ENCODE measurements at regions not wholly inside any gene's neighbourhood (a gene's known extent, or its start where the extent isn't known, plus 50 kb on each side); places are given as distances from the start of the nearest gene placed in this dataset.

DNA sequence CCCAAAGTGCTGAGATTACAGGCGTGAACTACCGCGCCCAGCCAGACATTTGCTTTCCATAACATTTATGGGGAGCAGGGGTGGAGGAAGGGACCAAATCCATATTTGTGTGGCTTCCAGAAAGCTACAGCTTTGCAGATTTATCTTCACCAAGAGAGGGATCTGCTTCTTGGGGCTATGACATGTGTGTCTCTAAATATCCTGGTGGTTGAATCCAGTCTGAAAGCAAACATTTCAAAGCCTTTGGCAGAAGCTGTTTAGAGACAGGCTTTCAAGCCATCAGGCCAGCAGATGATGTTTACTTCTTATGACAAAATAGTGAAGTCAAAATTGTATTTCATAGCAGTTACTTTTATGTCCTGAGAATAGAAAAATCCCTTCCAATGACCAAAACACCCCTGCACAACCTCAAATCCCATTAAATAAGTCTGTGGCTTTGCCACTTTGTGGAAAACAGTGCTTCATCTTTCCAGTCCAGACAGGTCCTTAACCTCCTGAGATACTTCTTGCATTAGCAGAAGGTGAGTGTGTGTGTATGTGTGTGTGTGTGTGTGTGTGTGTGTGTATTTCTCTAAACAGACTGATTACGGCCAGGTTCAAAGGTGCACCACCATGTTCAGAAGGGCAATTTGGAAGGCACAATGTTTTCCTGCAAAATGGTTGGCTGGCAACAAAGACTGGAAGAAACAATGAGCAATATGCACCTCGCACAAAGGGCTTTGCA, 191.4 kb upstream of the LRIG1 start:
- DNase-seq (ENCODE audit: low spot score), result no peak

DNA sequence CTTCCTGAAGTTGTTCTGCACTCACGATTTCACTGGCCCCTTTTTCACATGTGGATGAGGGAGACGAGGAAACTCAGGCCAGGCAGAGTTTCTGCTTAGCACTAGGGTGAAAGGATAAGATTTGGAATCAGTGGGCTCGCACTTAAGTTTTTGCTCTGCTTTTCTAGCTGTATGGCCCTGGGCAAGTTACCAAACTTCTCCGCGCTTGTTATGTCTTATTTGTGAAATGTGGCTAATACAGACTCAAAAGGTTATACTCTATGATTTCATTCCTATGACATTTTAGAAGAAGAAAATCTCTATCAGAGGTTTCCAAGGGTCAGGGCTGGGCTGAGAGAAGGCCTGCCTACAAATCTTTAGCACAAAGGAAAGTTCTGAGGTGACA, 191.9 kb upstream of the LRIG1 start:
- DNase-seq (ENCODE audit: low spot score), result no peak

DNA sequence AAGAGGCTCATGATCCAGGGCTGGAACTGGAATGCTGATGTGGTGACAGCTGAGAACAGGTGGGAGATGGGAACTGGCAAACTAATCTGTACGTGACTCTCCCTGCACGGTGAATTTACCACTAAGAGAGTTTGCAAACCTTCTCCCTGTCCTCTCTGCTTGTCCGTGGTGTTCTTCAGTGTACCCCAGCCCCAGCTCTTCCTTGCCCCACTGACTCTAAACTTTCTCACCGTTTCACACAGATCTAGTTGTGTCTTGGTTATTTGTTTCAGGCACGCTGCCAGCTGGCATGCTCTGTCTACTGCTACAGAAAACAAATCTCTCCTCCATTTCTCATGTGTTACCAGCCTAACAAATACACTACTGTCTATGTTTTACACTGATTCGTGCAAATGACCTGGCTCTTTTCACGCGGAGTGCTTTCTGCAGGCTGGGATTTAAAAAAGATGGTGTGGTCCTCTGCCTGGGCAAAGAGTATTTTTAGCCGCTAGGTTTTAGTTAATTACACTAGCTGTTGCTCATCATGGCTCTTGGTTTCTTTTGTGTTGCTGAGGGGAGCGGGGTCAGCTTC, 192.7 kb upstream of the LRIG1 start:
- DNase-seq (ENCODE audit: low spot score), result no peak

DNA sequence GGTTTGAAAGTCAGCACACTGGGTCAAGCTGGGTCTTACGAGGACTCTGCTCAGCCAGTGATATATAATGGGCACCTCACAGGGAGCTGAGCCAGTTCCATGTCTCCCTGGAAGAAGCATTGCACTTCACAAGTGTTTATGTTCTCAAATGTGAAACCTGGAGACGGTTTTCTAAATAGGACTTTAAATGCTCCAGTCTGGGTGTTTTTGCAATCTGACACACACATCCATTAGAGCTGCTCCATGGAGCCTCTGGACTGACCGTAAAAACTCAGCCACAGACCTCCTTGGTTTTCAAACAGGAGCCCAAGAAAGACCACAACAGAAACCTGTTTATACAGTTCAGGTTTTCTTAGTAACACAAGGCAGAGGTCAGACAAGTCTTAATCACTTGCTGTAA, 201.3 kb upstream of the LRIG1 start:
- DNase-seq (ENCODE audit: low spot score), result no peak

DNA sequence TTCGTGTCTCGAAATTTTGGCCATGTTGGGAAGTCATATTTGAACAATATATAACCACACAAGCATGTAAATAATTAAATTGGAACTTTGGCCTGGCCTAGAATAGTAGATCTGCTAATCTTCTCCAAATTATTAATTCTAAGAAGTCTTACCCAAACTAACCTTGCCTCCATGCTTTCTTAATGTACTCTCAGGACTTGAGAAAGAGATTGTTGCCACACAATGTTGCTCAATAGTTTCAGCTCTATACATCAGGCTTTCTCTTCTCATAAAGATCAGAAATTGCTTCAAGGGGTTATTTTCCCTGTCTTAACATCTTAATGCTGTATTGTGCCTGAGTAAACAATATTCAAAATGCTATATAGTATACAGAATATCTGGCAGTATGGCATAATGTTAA, 202.7 kb upstream of the LRIG1 start:
- DNase-seq (ENCODE audit: low spot score), result no peak

DNA sequence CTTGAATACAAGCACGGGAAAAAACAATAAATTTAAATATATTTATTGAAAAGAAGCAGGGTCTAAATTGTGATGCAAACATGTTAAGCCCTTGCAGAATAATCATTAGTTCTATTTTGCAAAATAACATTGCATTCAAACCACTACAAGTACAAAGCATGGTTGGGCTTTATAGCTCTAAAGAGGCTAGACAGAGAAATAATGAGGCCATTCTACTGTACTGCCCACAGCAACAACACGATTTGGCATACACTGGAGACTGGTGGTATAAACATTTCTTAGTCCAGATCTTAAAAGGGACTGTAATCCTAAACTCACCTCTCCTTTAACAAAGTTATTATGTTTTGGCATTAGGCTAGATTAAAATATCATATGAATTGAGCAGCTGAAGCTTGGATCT, 204.3 kb upstream of the LRIG1 start:
- DNase-seq (ENCODE audit: low spot score), result no peak

DNA sequence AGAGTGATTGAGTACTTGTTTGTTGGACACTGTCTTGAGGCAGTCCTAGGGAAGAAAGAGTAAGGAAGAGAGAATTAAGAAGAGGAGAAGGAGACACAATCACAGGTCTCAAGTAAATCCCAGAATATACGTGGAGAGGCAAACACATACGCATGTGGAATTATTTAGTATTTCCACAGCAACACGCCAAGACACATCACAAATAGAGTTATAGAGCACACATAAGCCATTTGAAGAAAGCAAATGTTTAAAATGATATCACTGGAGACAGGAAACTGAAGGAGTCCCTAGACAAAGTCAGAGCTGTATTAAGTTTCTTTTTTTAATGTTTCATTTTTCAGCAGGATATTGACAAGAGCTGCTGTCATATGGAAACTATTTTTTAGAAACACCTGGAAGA, 206.1 kb upstream of the LRIG1 start:
- no peak for DNase-seq (ENCODE audit: low spot score)

DNA sequence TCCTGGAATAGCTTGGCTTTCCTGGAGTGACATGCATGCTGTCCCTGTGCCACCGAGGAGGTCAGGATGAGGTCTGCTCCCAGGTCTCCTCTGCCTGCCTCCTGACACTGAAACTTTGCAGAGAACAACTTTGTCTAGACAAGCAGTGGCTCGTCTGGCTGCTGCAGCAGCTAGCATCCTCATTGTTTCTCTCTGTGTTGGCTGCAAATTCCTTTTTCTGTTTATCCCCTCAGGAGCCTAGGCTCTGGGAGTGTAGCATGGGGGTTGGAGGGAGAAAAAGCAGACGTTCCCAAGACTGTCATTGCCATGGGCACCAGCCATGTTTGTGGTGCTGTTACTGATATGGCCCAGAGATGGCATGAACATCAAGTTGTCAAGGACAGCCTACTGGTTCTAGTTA, 208.7 kb upstream of the LRIG1 start:
- no peak for DNase-seq (ENCODE audit: low spot score)

DNA sequence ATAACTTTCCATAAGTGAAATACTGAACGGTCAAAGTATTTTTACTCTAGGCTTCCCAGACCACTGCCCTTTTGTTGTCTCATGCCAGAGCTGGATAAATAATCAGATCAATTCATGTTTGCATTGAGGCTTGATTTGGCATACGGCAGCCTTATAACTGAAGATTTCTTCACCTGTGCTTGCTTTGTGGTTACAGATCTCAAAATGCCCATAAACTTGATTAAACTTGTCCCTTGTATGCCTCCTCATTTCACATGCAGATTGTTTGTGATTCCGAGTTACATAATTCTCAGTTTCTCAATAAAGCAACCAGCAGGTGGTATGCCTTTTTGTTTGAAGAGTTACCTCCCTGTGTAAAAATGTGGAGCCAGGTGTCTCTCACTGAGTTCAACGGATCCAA, 211.4 kb upstream of the LRIG1 start:
- no peak for DNase-seq (ENCODE audit: low spot score)

DNA sequence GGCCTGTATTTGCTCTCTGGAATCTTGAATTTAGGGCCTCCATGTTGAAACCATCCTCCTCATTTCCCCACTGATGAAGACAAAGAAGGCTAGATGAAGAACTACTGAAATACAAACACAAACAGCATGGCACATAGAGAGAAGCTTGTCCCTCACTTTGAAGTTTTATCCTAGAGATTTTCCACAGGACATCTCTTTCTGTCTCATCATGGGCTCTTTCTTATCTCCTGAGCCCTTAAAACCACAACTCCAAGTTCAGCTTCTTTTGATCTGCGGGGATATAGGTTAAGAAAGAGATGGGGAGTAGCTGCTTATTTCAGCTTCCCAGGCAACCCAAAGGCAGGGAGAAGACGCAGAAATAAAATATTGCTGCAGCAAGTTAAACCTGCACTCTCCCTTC, 213.1 kb upstream of the LRIG1 start:
- no peak for DNase-seq (ENCODE audit: low spot score)

DNA sequence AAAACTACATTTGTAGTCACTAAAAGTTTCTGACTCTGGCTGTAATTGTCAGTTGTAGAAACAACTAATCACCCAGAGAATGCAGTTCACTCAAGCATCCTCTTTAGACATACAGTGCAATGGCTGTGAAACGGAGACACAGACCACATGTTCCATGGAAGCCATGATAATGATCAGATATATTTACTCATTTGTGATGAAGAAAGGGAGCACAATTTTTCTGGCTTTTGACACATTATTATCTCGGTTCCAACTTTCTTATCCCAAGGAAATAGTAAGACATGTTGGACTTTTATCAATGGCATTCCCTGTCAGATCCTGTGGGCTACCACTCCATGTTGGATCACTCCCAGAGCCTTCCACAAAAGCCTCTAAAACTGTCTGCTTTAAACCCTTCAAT, 215.0 kb upstream of the LRIG1 start:
- DNase-seq (ENCODE audit: low spot score), result no peak

DNA sequence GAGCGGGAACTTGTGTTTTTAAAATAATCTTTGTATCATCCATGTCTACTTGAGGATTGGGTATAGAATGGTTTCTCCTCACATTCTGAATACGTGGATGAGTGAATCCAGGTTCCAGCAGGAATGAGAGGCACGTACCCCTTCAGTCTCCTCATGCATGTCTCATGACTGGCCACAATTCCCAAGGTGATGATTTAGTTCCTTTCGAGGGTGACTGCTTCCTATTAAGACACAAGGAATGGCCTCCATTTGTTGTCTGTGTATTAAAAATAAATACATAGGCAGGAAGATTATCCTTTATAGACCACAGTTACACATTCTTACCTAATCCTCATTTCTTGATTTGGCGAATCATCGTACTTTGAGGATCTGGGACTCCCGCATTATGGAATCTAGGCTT, 217.0 kb upstream of the LRIG1 start:
- no peak for DNase-seq (ENCODE audit: low spot score)

DNA sequence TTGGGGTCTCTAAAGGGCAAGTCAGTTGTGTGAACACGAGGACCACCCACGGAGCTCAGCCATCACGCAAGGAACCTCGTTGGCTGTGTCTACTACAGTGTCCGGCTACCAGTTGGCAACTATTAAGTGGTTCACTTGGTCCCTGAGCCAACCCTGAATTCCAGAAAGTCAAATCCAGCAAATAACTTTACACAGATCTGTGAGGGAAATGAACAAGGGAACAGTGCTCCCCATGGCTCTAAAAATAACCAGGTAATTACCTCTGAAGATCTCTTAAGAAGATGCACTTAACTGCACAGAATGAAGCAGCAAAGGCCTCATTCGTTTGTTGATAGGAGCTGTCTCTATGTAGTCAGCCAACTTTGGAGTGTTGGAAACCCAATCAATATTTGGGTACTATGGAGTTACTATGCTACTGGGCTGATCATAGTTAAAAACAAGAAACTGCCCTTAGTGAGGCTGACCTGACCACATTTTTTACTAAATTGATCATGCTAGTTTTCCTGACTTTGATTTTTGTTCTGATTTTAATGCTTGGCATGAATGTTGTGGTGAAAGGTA, 219.1 kb upstream of the LRIG1 start:
- no peak for DNase-seq (ENCODE audit: low spot score)

DNA sequence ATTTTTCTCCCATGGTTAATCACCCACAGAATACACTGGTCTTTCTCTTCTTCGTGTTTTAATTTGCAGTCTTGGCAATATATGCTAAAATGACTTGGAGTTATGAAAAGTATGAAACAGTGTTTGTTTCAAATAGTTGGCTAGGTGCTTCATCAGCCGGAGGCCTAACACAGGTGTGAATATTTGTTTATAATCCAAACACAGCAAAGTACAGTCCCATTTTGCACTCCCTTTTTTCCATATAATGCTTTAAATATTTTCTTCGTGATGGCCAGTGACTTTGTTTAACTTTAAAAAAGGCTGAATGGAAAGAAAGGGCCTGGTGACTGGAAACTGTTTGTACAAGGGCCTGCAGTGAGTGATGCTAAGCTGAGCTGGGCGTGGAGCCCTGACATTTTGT, 219.7 kb upstream of the LRIG1 start:
- DNase-seq (ENCODE audit: low spot score), result no peak

DNA sequence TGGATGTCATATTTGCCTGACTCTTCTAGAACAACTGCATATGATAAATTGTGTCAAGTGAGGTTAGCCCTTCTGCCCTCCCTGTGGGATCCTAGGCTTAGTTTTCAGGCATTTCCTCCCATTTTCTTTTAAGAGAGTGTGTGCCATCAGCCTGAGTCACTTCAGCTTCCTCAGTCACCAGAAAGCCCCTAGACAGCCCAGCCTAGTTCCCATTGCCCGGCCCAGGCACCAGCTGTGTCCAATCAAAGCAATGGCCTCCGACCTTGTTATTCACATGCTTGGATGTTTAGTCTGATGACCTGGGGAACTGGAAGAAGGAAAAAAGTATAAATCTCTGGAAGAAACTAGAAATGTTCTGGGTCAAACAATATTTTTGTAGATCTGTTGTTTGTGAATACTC, 221.9 kb upstream of the LRIG1 start:
- DNase-seq (ENCODE audit: low spot score), result no peak

DNA sequence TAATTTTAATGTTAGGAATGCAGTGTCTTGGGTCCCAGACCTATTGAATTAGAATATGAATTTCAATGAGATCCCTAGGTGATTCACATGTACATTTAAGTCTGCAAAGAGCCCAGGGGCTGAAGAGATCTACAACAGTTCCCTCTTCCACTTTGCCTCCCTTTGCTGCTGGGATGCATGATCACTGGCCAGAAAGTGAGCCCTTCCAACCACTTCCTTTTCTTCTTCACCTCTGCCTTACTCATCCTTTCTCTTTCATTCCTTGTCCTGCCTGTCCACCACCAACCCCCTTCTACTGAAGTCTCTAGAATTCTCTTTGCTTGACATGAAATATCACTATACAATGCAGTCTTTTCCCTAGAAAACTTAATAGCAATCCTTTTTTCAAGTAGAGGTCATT, 222.4 kb upstream of the LRIG1 start:
- no peak for DNase-seq (ENCODE audit: low spot score)

DNA sequence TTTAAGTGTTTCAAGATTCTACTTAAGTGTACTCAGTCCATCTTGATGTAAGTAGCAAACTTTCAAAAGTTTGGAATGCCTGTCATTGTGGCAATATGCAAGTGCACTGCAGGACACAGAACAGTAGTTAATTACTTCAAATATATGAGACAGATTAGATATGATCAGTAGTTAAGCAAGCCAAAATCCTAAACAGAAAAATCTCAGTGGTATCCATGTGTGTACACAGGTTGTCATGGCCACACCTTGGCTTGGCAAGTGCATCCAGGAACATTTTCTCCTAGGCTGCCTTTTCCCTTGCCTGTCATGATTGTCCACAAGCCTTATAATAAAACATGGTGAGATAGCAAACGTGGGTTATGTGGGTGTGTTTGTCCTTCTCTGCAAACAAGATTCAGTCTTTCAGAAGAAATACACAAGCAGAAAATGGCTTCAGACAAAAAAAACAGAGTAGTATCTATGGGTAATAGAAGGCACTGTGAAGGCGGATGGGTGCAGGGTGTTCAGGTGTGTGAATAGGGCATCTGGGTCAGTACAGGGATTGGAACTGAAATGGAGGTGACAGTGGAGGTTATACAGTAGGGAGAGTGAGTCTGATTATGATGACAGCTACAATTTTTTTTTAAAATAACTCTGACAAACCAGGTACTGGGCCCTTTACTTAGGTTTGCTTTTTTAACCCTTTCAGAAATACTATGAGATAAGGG, 229.0 kb upstream of the LRIG1 start:
- DNase-seq (ENCODE audit: low spot score), result no peak

DNA sequence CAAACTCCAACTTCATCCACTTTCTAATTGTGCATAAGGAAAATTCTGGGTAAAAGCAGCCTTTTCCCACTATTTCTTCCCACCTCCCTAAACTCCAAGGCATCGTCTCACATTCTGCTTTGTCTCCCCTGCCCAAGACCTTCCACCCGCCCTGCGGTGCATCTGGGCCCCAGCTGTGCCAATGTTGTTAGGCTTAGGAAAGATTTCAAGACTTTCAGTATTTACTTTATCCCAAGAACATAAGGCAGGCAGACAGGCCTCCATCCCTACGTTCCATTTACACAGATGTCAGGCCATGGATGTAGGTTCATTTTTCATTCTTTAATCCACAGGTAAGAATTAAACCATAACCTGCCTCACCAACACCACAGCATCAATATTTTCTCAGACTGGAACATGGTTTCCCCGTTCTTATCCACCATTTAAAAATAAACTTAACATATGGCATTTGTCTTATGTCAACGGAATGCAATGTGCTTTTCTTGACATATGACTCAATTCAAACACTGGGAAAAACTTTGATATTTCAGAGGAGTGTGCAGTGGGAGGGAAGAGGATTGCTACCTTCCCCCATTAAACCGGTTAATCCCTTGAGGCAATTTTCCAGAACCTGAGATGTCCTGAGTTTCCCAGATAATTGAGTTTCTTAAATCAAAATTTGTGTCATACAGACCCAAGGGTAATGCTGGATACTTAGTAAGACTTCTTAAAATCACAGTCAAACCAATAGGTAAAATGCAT, 238.0 kb upstream of the LRIG1 start:
- no peak for DNase-seq (ENCODE audit: low spot score)

DNA sequence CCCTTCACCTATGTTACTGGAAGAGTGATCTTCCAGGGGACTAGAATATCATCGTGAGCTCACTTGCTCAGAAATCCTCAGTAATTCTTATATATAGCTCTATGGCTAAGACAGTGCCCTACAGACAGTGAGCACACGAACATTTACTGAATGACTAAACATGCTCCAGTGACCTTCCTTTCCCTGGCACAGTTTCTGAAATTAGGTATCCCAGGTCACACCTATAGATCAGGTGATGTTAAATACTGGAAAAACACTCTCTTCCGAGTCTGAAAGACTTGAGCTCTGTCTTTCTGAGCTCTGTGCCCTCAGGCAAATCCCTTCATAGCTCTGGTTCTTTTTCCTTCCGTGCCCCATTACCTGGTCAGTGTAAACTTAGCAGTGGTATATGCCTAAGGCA, 239.4 kb upstream of the LRIG1 start:
- no peak for DNase-seq (ENCODE audit: low spot score)

DNA sequence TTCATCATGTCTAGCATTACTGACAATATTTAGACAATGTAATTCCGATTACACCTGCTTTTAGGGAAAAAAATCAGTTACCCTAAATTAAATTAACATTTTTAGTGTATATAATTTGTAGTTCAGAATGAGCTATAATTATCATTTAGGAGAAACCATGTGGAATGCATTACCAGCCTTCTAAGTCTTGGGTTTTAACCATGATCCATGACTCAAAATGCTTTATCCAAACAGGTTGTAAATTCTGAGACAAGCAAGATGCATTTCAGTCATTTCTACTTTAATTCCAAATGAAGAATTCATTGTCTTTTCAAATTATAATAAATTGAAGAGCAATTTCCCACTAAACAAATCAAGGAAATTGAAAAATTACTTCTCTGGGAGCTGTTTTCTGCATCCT, 243.7 kb upstream of the LRIG1 start:
- DNase-seq (ENCODE audit: low spot score), result no peak

DNA sequence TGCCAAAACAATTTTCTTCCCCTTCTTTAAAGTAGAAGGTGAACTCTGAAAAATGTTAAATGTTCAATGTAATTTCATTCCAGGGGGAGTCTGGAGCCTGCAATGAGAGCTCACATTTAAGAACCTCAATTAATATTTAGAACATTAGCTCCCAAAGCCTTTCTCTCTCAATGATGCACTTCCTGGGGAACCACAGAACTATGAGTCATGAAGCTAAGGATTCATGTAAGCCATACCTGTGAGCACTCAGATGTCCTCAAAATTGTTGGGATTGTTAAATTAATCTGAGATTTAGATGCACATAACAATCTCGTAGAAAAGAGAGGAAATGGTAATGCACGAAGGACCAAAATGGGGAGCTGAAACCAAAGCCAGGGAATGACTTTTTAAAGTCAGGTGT, 244.2 kb upstream of the LRIG1 start:
- no peak for DNase-seq (ENCODE audit: low spot score)

DNA sequence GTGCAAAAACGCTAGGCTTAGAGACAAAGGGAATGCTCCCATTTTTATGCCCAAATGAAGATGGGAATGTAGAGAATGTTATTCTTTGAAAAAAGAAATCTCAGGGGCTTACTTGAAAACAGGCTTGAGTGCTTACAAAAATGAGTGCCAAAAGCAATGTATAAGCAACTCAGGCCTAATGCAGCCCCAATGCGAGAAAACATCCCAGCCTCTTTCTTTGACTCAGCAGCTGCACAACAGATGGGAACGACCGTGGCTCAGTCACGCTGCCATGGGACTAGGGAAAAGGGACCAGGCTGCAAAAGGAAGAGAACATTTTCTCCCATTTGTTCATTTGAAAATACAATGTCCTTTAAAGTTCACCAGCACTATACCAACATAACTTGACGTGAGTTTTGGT, 246.4 kb upstream of the LRIG1 start:
- DNase-seq (ENCODE audit: low spot score), result no peak

DNA sequence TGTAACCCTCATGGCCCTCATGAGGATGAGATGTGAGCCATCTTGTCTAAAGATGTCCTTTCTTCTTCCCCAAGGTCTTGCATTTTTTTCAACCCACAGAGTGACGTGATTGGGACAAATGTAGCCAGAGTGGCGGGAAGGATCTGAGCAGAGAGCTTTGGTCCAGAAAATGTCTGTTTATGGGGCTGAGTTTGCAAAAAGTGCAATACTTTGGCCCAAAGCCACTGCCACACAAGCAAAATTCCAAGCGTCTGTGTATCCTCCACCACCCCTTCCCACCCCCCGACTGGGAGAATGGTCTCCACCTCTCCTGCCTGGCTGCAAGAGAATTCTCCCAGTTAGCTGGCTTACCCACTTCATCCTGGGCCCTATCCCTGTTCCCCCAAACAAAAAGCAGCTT, 246.9 kb upstream of the LRIG1 start:
- DNase-seq (ENCODE audit: low spot score), result no peak
